ENCODE measurements at regions not wholly inside any gene's neighbourhood (a gene's known extent, or its start where the extent isn't known, plus 50 kb on each side); places are given as distances from the start of the nearest gene placed in this dataset.

DNA sequence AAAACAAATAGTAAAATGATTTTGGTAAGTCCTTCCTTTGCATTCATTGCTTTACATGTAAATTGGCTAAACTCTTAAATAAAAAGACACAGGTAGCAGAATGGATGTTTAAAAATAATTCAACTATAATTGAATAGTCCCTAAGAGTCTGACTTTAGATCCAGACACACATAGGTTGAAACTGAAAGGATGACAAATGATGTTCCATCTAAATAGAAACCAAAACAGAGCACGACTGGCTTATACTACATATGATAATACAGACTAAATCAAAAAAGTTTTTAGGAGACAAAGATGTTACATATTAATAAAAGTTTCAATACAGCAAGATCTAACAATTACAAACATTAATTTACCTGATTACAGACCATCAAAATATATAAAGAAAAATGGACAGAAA is 2055.1 kb upstream of the WWC1 start:
- TF ChIP-seq, protein P1, sequence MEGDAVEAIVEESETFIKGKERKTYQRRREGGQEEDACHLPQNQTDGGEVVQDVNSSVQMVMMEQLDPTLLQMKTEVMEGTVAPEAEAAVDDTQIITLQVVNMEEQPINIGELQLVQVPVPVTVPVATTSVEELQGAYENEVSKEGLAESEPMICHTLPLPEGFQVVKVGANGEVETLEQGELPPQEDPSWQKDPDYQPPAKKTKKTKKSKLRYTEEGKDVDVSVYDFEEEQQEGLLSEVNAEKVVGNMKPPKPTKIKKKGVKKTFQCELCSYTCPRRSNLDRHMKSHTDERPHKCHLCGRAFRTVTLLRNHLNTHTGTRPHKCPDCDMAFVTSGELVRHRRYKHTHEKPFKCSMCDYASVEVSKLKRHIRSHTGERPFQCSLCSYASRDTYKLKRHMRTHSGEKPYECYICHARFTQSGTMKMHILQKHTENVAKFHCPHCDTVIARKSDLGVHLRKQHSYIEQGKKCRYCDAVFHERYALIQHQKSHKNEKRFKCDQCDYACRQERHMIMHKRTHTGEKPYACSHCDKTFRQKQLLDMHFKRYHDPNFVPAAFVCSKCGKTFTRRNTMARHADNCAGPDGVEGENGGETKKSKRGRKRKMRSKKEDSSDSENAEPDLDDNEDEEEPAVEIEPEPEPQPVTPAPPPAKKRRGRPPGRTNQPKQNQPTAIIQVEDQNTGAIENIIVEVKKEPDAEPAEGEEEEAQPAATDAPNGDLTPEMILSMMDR (CRISPR knock-in tag; IDR thresholded peaks at IDR 0.05), result no peak
- TF ChIP-seq ZNF501 (CRISPR knock-in tag; IDR thresholded peaks at IDR 0.05) (no peak), ATF1 (CRISPR knock-in tag; IDR thresholded peaks at IDR 0.05) (no peak), NFATC3 (CRISPR knock-in tag; IDR thresholded peaks at IDR 0.05) (no peak), EZH2 (conservative IDR thresholded peaks at IDR 0.05; ENCODE audit: low read depth, low read length) (no peak), KDM1A (CRISPR knock-in tag; IDR thresholded peaks at IDR 0.05) (no peak), ZSCAN20 (CRISPR knock-in tag; IDR thresholded peaks at IDR 0.05; ENCODE audit: borderline replicate concordance) (no peak), ZMYM4 (CRISPR knock-in tag; IDR thresholded peaks at IDR 0.05) (no peak)
- TF ChIP-seq, protein P2, sequence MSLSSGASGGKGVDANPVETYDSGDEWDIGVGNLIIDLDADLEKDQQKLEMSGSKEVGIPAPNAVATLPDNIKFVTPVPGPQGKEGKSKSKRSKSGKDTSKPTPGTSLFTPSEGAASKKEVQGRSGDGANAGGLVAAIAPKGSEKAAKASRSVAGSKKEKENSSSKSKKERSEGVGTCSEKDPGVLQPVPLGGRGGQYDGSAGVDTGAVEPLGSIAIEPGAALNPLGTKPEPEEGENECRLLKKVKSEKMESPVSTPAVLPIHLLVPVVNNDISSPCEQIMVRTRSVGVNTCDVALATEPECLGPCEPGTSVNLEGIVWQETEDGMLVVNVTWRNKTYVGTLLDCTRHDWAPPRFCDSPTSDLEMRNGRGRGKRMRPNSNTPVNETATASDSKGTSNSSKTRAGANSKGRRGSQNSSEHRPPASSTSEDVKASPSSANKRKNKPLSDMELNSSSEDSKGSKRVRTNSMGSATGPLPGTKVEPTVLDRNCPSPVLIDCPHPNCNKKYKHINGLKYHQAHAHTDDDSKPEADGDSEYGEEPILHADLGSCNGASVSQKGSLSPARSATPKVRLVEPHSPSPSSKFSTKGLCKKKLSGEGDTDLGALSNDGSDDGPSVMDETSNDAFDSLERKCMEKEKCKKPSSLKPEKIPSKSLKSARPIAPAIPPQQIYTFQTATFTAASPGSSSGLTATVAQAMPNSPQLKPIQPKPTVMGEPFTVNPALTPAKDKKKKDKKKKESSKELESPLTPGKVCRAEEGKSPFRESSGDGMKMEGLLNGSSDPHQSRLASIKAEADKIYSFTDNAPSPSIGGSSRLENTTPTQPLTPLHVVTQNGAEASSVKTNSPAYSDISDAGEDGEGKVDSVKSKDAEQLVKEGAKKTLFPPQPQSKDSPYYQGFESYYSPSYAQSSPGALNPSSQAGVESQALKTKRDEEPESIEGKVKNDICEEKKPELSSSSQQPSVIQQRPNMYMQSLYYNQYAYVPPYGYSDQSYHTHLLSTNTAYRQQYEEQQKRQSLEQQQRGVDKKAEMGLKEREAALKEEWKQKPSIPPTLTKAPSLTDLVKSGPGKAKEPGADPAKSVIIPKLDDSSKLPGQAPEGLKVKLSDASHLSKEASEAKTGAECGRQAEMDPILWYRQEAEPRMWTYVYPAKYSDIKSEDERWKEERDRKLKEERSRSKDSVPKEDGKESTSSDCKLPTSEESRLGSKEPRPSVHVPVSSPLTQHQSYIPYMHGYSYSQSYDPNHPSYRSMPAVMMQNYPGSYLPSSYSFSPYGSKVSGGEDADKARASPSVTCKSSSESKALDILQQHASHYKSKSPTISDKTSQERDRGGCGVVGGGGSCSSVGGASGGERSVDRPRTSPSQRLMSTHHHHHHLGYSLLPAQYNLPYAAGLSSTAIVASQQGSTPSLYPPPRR (CRISPR knock-in tag; IDR thresholded peaks at IDR 0.05; ENCODE audit: borderline replicate concordance), result no peak
- TF ChIP-seq, protein P3, sequence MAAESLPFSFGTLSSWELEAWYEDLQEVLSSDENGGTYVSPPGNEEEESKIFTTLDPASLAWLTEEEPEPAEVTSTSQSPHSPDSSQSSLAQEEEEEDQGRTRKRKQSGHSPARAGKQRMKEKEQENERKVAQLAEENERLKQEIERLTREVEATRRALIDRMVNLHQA (CRISPR knock-in tag; IDR thresholded peaks at IDR 0.05), result no peak
- TF ChIP-seq, protein P4, sequence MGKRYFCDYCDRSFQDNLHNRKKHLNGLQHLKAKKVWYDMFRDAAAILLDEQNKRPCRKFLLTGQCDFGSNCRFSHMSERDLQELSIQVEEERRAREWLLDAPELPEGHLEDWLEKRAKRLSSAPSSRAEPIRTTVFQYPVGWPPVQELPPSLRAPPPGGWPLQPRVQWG (CRISPR knock-in tag; IDR thresholded peaks at IDR 0.05; ENCODE audit: borderline replicate concordance, low read depth), result no peak
